ENCODE measurements at regions not wholly inside any gene's neighbourhood (a gene's known extent, or its start where the extent isn't known, plus 50 kb on each side); places are given as distances from the start of the nearest gene placed in this dataset.

GRCh38 chr20:50250679-50251382 is 60.2 kb downstream of the CEBPB start:
- Histone ChIP-seq H3K4me1 (peaks cover 0 to 23% of the 10 kb centered on the region in 2 donors), H3K27me3 (no peaks in the 10 kb centered on the region), H3K36me3 (no peaks in the 10 kb centered on the region), H3K9me3 (no peaks in the 10 kb centered on the region), H3K27ac (peak overlapping the region; percentile 66 to 92), H3K4me3 (no peak overlapping the region)
- intact Hi-C loops (cut with DNase I; ENCODE audit: low total_unique reads), result no loop called here
- no peak for TF ChIP-seq POLR2A (IDR thresholded peaks at IDR 0.05)
- TF ChIP-seq CTCF (IDR thresholded peaks at IDR 0.05), result no peak
- TF ChIP-seq POLR2AphosphoS5 (IDR thresholded peaks at IDR 0.05), result no peak
- DNase-seq (ENCODE audit: low spot score in 2 of 2), result no peak

- no peaks in the 10 kb centered on the region for H3K9me3 ChIP-seq
- intact Hi-C loops (cut with DNase I; ENCODE audit: low total_unique reads), result no loop called here
- no peak for TF ChIP-seq POLR2AphosphoS5 (IDR thresholded peaks at IDR 0.05)
- no peak for TF ChIP-seq POLR2A (IDR thresholded peaks at IDR 0.05)
- TF ChIP-seq CTCF (IDR thresholded peaks at IDR 0.05), result no peak
These were observed 60.7 kb downstream of the CEBPB start for GRCh38 chr20:50251383-50251748.

GRCh38 chr20:50251992-50252511 is 61.4 kb downstream of the CEBPB start:
- intact Hi-C loops (cut with DNase I; ENCODE audit: low total_unique reads), result no loop called here
- Histone ChIP-seq H3K27me3 (no peaks in the 10 kb centered on the region), H3K4me1 (peaks cover 0 to 10% of the 10 kb centered on the region in 2 donors), H3K27ac (peak overlapping the region; percentile 39 to 92), H3K4me3 (no peak overlapping the region), H3K36me3 (no peaks in the 10 kb centered on the region), H3K9me3 (no peaks in the 10 kb centered on the region)
- DNase-seq (ENCODE audit: low spot score in 2 of 2), result no peak
- TF ChIP-seq CTCF (IDR thresholded peaks at IDR 0.05), result no peak
- no peak for TF ChIP-seq POLR2AphosphoS5 (IDR thresholded peaks at IDR 0.05)
- TF ChIP-seq POLR2A (IDR thresholded peaks at IDR 0.05), result no peak

More at GRCh38 chr20:50251383-50251748, 60.7 kb downstream of the CEBPB start:
- Histone ChIP-seq H3K4me1 (peaks cover 0 to 17% of the 10 kb centered on the region in 2 donors), H3K36me3 (no peaks in the 10 kb centered on the region), H3K27ac (peak overlapping the region; percentile 39 to 92), H3K27me3 (no peaks in the 10 kb centered on the region), H3K4me3 (no peak overlapping the region)
- no peak for DNase-seq (ENCODE audit: low spot score in 2 of 2)

GRCh38 chr20:50252701-50253100 is 62.1 kb downstream of the CEBPB start:
- peak overlapping the region; percentile 39 to 92 for H3K27ac ChIP-seq
- no peaks in the 10 kb centered on the region for H3K36me3 ChIP-seq
- no peak overlapping the region for H3K4me3 ChIP-seq
- intact Hi-C loops (cut with DNase I; ENCODE audit: low total_unique reads), result no loop called here
- TF ChIP-seq POLR2A (IDR thresholded peaks at IDR 0.05) (no peak), POLR2AphosphoS5 (IDR thresholded peaks at IDR 0.05) (no peak), CTCF (IDR thresholded peaks at IDR 0.05) (no peak)
- H3K9me3 ChIP-seq, result no peaks in the 10 kb centered on the region
- no peaks in the 10 kb centered on the region for H3K27me3 ChIP-seq
- DNase-seq (ENCODE audit: low spot score in 2 of 2), result no peak
- H3K4me1 ChIP-seq, result peaks cover 0 to 4% of the 10 kb centered on the region in 2 donors

- H3K27ac ChIP-seq, result peak overlapping the region; percentile 39 to 92
- H3K9me3 ChIP-seq, result no peaks in the 10 kb centered on the region
- H3K36me3 ChIP-seq, result no peaks in the 10 kb centered on the region
- no peak for TF ChIP-seq POLR2AphosphoS5 (IDR thresholded peaks at IDR 0.05)
- TF ChIP-seq CTCF (IDR thresholded peaks at IDR 0.05), result no peak
- no peak for TF ChIP-seq POLR2A (IDR thresholded peaks at IDR 0.05)
- H3K4me1 ChIP-seq, result peaks cover 0 to 4% of the 10 kb centered on the region in 2 donors
- intact Hi-C loops (cut with DNase I; ENCODE audit: low total_unique reads), result no loop called here
- no peak overlapping the region for H3K4me3 ChIP-seq
- no peaks in the 10 kb centered on the region for H3K27me3 ChIP-seq
- DNase-seq (ENCODE audit: low spot score in 2 of 2), result no peak
These were observed 62.5 kb downstream of the CEBPB start for GRCh38 chr20:50253101-50253500.

Measured in breast epithelium (tissue), 4 donors.